ENCODE measurements at regions not wholly inside any gene's neighbourhood (a gene's known extent, or its start where the extent isn't known, plus 50 kb on each side); places are given as distances from the start of the nearest gene placed in this dataset.

DNA sequence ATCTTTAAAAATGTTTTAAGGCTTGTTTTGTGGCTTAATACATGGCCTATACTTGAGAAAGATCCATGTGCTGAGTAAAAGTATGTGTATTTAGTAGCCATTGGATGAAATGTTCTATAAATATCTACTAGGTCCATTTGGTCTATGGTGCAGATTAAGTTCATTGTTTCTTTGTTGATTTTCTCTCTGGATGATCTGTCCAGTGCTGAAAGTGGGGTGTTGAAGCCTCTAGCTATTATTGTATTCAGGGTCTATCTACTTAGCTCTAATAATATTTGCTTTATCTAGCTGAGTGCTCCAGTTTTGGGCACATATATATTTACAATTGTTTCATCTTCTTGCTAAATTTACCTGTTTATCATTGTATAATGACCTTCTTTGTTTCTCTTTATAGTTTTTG lies 272.2 kb upstream of the NR4A3 start:
- TF ChIP-seq GATA2 (IDR thresholded peaks at IDR 0.05; ENCODE audit: low read depth, low read length) (no peak), GATA3 (IDR thresholded peaks at IDR 0.05; ENCODE audit: low read depth, low read length) (no peak)
